H9 (cell line): ENCODE measurements at regions not wholly inside any gene's neighbourhood (a gene's known extent, or its start where the extent isn't known, plus 50 kb on each side); places are given as distances from the start of the nearest gene placed in this dataset.

Experiments used
- DNase-seq: peaks from one replicate; pipeline ENCODE4 v3.0.0-alpha.2; 2017
- H2AFZ ChIP-seq: one replicate; pipeline ENCODE4 v1.6.1; 2013; ENCODE audit warnings: mild to moderate bottlenecking, low read length, control low read depth, moderate library complexity
- H2AK5ac ChIP-seq: 2 replicates; pipeline ENCODE4 v1.6.1; 2013; ENCODE audit warnings: low read length, control low read depth, mixed read lengths; ENCODE audit not compliant: insufficient read length
- H2BK120ac ChIP-seq: one replicate; pipeline ENCODE4 v1.6.1; 2013; ENCODE audit warnings: low read depth, mild to moderate bottlenecking, low read length, control low read depth, inconsistent platforms; ENCODE audit not compliant: poor library complexity, severe bottlenecking
- H2BK12ac ChIP-seq: 2 replicates; pipeline ENCODE4 v1.6.1; 2013; ENCODE audit warnings: low read length, control low read depth, mixed read lengths, low read depth; ENCODE audit not compliant: insufficient read length
- H2BK15ac ChIP-seq: 2 replicates; pipeline ENCODE4 v1.6.1; 2013; ENCODE audit warnings: low read depth, low read length, control low read depth
- H2BK20ac ChIP-seq: one replicate; pipeline ENCODE4 v1.6.1; 2013; ENCODE audit warnings: low read depth, mild to moderate bottlenecking, low read length, control low read depth, inconsistent platforms; ENCODE audit not compliant: poor library complexity, severe bottlenecking
- H2BK5ac ChIP-seq: 2 replicates; pipeline ENCODE4 v1.6.1; 2013; ENCODE audit warnings: low read length, control low read depth, mixed read lengths; ENCODE audit not compliant: insufficient read length
- H3K14ac ChIP-seq: 2 replicates; pipeline ENCODE4 v1.6.1; 2013; ENCODE audit warnings: low read length, control low read depth; ENCODE audit not compliant: insufficient read depth
- H3K18ac ChIP-seq: 2 replicates; pipeline ENCODE4 v1.6.1; 2013; ENCODE audit warnings: low read depth, mild to moderate bottlenecking, mixed read lengths, low read length, control low read depth; ENCODE audit not compliant: insufficient read length
- H3K23ac ChIP-seq: 2 replicates; pipeline ENCODE4 v1.6.1; 2013; ENCODE audit warnings: low read length, control low read depth, mixed read lengths, low read depth; ENCODE audit not compliant: insufficient read length
- H3K23me2 ChIP-seq: 2 replicates; pipeline ENCODE4 v1.6.1; 2013; ENCODE audit warnings: low read depth, mild to moderate bottlenecking, mixed read lengths, low read length, control low read depth; ENCODE audit not compliant: insufficient read length, poor library complexity, severe bottlenecking
- H3K27ac ChIP-seq: 2 replicates; pipeline ENCODE4 v1.5.1; 2013; ENCODE audit warnings: low read length, control low read depth, mixed read lengths, low read depth; ENCODE audit not compliant: insufficient read length
- H3K27me3 ChIP-seq: 2 replicates; pipeline ENCODE4 v1.6.1; 2013; ENCODE audit warnings: low read length, control low read depth, inconsistent platforms; ENCODE audit not compliant: insufficient read depth
- H3K4ac ChIP-seq: 2 replicates; pipeline ENCODE4 v1.6.1; 2013; ENCODE audit warnings: low read depth, mild to moderate bottlenecking, control low read depth, inconsistent platforms, low read length, moderate library complexity
- H3K4me1 ChIP-seq: 2 replicates; pipeline ENCODE4 v1.6.1; 2013; ENCODE audit warnings: low read length, control low read depth, inconsistent platforms; ENCODE audit not compliant: insufficient read depth
- H3K4me2 ChIP-seq: 2 replicates; pipeline ENCODE4 v1.6.1; 2013; ENCODE audit warnings: low read length, control low read depth, mixed read lengths; ENCODE audit not compliant: insufficient read length, insufficient read depth
- H3K56ac ChIP-seq: 2 replicates; pipeline ENCODE4 v1.6.1; 2013; ENCODE audit warnings: low read depth, mild to moderate bottlenecking, mixed read lengths, low read length, control low read depth; ENCODE audit not compliant: insufficient read length
- H3K79me1 ChIP-seq: 2 replicates; pipeline ENCODE4 v1.6.1; 2013; ENCODE audit warnings: low read depth, mild to moderate bottlenecking, moderate library complexity, low read length, control low read depth, inconsistent platforms; ENCODE audit not compliant: insufficient read depth, poor library complexity, severe bottlenecking
- H3K79me2 ChIP-seq: 2 replicates; pipeline ENCODE4 v1.6.1; 2013; ENCODE audit warnings: low read length, control low read depth, inconsistent platforms; ENCODE audit not compliant: insufficient read depth
- H3K9ac ChIP-seq: 2 replicates; pipeline ENCODE4 v1.6.1; 2013; ENCODE audit warnings: low read length, control low read depth, mixed read lengths; ENCODE audit not compliant: insufficient read length; ENCODE audit errors: extremely low read depth
- H3K9me3 ChIP-seq: one replicate; pipeline ENCODE4 v1.6.1; 2013; ENCODE audit warnings: low read depth, low read length, inconsistent platforms; ENCODE audit not compliant: control insufficient read depth
- H3T11ph ChIP-seq: one replicate; pipeline ENCODE4 v1.6.1; 2013; ENCODE audit warnings: mild to moderate bottlenecking, low read length, control low read depth, inconsistent platforms
- H4K20me1 ChIP-seq: one replicate; pipeline ENCODE4 v1.6.1; 2013; ENCODE audit not compliant: control insufficient read depth, insufficient read length, insufficient read depth
- H4K5ac ChIP-seq: 2 replicates; pipeline ENCODE4 v1.6.1; 2013; ENCODE audit warnings: low read depth, mild to moderate bottlenecking, mixed read lengths, low read length, control low read depth; ENCODE audit not compliant: insufficient read length
- H4K8ac ChIP-seq: replicated peaks from 2 replicates; pipeline ENCODE4 v1.6.1; 2013; ENCODE audit warnings: low read length, control low read depth, mixed read lengths, low read depth; ENCODE audit not compliant: insufficient read length
- H4K91ac ChIP-seq: 2 replicates; pipeline ENCODE4 v1.6.1; 2013; ENCODE audit warnings: low read depth, mild to moderate bottlenecking, moderate library complexity, mixed read lengths, low read length, control low read depth; ENCODE audit not compliant: insufficient read length
- H3K27ac Mint-ChIP-seq, 3 experiments: 2 replicates in 2 of 3; 3 replicates in 1 of 3; pipeline ENCODE4 v1.8.0; 2020 to 2021; ENCODE audit warnings: mixed read lengths in 3 of 3, mild to moderate bottlenecking in 1 of 3, moderate library complexity in 1 of 3
- H3K27me3 Mint-ChIP-seq: 2 replicates; pipeline ENCODE4 v1.8.0; 2021; ENCODE audit warnings: low read depth, mild to moderate bottlenecking, moderate library complexity, mixed read lengths
- H3K36me3 Mint-ChIP-seq, 3 experiments: 2 replicates in 2 of 3; 3 replicates in 1 of 3; pipeline ENCODE4 v1.8.0; 2020 to 2021; ENCODE audit warnings: low read depth in 3 of 3, mixed read lengths in 3 of 3; ENCODE audit not compliant: insufficient read depth in 1 of 3
- H3K4me1 Mint-ChIP-seq, 2 experiments: 2 replicates each; pipeline ENCODE4 v1.8.0; 2020; ENCODE audit warnings: mixed read lengths in 2 of 2
- H3K4me3 Mint-ChIP-seq, 2 experiments: 2 replicates in 1 of 2; 3 replicates in 1 of 2; pipeline ENCODE4 v1.8.0; 2020 to 2021; ENCODE audit warnings: mild to moderate bottlenecking in 2 of 2, mixed read lengths in 2 of 2, moderate library complexity in 1 of 2
- H3K9me3 Mint-ChIP-seq, 2 experiments: 2 replicates in 1 of 2; 3 replicates in 1 of 2; pipeline ENCODE4 v1.8.0; 2020; ENCODE audit warnings: mild to moderate bottlenecking in 2 of 2, mixed read lengths in 2 of 2, moderate library complexity in 1 of 2
- WGBS: extraction: QIAGEN DNeasy Blood & Tissue Kit; methylation state at CpG from one replicate; pipeline ENCODE4 v1.1.7; 2013; ENCODE audit warnings: missing lambda C conversion rate, low lambda C conversion rate, mixed read lengths; ENCODE audit not compliant: insufficient read length; ENCODE audit errors: extremely low coverage; 5-methylcytosine and 5-hydroxymethylcytosine counted together
- TF ChIP-seq, protein P1 (sequence below): fragments of 200-600 bp; sonication (generic); conservative IDR thresholded peaks from 3 replicates; pipeline ENCODE4 v1.8.0; 2021; ENCODE audit warnings: antibody characterized with exemption, mild to moderate bottlenecking

DNA sequence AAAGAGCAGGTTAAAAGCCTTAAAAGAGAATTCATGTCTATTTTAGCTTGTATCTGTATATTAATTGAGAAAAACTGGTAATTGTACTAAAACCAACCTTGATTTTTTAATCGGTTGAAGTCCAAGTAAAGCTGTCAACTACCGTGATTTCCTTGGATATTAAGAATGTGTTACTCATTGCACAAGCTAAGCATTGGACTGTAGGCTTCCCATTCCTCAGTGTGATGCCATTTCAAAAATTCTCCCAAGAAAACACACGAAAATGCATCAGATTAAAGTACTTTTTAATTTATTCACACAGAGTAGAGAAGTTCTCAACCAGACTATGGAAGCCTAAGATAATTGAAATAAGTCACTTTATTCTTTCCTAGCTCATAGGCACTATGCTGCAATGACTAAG lies 761.4 kb upstream of the TYRP1 start:
- no peak overlapping the region for H3K9ac ChIP-seq
- H3K4me2 ChIP-seq: no peak overlapping the region
- H3K14ac ChIP-seq: no peak overlapping the region
- no peak overlapping the region for H2AK5ac ChIP-seq
- no peak overlapping the region for H3K56ac ChIP-seq
- H3K23me2 ChIP-seq: no peaks in the 10 kb centered on the region
- H4K20me1 ChIP-seq: no peaks in the 10 kb centered on the region
- Mint-ChIP-seq H3K27me3 (no peaks in the 10 kb centered on the region), H3K36me3 (no peaks in the 10 kb centered on the region; a peak in 1 of 7 replicates), H3K4me3 (no peak overlapping the region), H3K9me3 (peaks cover 3 to 5% of the 10 kb centered on the region in 2 experiments; a peak in 2 of 5 replicates), H3K27ac (no peak overlapping the region), H3K4me1 (no peaks in the 10 kb centered on the region)
- H4K91ac ChIP-seq: no peak overlapping the region
- H3K9me3 ChIP-seq: no peaks in the 10 kb centered on the region
- no peak overlapping the region for H4K5ac ChIP-seq
- no peak overlapping the region for H3K4ac ChIP-seq
- H2BK15ac ChIP-seq: no peak overlapping the region
- H4K8ac ChIP-seq: no peak overlapping the region
- no peak overlapping the region for H2BK12ac ChIP-seq
- TF ChIP-seq, protein P1, sequence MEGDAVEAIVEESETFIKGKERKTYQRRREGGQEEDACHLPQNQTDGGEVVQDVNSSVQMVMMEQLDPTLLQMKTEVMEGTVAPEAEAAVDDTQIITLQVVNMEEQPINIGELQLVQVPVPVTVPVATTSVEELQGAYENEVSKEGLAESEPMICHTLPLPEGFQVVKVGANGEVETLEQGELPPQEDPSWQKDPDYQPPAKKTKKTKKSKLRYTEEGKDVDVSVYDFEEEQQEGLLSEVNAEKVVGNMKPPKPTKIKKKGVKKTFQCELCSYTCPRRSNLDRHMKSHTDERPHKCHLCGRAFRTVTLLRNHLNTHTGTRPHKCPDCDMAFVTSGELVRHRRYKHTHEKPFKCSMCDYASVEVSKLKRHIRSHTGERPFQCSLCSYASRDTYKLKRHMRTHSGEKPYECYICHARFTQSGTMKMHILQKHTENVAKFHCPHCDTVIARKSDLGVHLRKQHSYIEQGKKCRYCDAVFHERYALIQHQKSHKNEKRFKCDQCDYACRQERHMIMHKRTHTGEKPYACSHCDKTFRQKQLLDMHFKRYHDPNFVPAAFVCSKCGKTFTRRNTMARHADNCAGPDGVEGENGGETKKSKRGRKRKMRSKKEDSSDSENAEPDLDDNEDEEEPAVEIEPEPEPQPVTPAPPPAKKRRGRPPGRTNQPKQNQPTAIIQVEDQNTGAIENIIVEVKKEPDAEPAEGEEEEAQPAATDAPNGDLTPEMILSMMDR: no peak
- no peaks in the 10 kb centered on the region for H3K79me2 ChIP-seq
- no peak overlapping the region for H3K23ac ChIP-seq
- H2BK20ac ChIP-seq: no peak overlapping the region
- no peaks in the 10 kb centered on the region for H3K27me3 ChIP-seq
- no peak overlapping the region for H2BK120ac ChIP-seq
- no peak overlapping the region for H3T11ph ChIP-seq
- H3K27ac ChIP-seq: no peak overlapping the region
- H3K18ac ChIP-seq: no peak overlapping the region
- no peaks in the 10 kb centered on the region for H3K79me1 ChIP-seq
- no peak for DNase-seq
- no peaks in the 10 kb centered on the region for H3K4me1 ChIP-seq
- no peak overlapping the region for H2BK5ac ChIP-seq
- no peak overlapping the region for H2AFZ ChIP-seq
- WGBS: no CpG with 5 or more reads among the region's 3 CpGs
